Stimulated activated naive CD8-positive, alpha-beta T cell treated with anti-CD3 and anti-CD28 coated beads, Interleukin-15, amount 100 ng/mL, for 72 hours (primary cell): ENCODE measurements at regions not wholly inside any gene's neighbourhood (a gene's known extent, or its start where the extent isn't known, plus 50 kb on each side); places are given as distances from the start of the nearest gene placed in this dataset.
"Not testable (repeated sequence)": the region's sequence is repeated elsewhere in the genome, so short reads cannot be mapped to it uniquely, and the experiment has no call there.

Experiments used
- ATAC-seq: fragments of 150-1000 bp; cut with Tn5 transposase; 2 replicates; pipeline ENCODE4 v1.10.0; 2021; ENCODE audit warnings: mild to moderate bottlenecking, moderate library complexity
- DNase-seq, 2 donors: peaks; one replicate each; pipeline ENCODE4 v3.0.0; 2021 to 2022
- H3K27ac Mint-ChIP-seq, 2 donors: one replicate each; pipeline ENCODE4 v1.8.0; 2022; ENCODE audit warnings: mild to moderate bottlenecking in 2 of 2, mixed read lengths in 2 of 2, moderate library complexity in 2 of 2
- H3K27me3 Mint-ChIP-seq: one replicate; pipeline ENCODE4 v1.8.0; 2022; ENCODE audit warnings: mixed read lengths
- H3K4me1 Mint-ChIP-seq: one replicate; pipeline ENCODE4 v1.8.0; 2022; ENCODE audit warnings: mild to moderate bottlenecking, mixed read lengths
- H3K4me3 Mint-ChIP-seq, 2 donors: one replicate each; pipeline ENCODE4 v1.8.0; 2022; ENCODE audit warnings: mild to moderate bottlenecking in 2 of 2, mixed read lengths in 2 of 2, moderate library complexity in 1 of 2
- H3K9me3 Mint-ChIP-seq, 2 donors: one replicate each; pipeline ENCODE4 v1.8.0; 2022; ENCODE audit warnings: mixed read lengths in 2 of 2

DNA sequence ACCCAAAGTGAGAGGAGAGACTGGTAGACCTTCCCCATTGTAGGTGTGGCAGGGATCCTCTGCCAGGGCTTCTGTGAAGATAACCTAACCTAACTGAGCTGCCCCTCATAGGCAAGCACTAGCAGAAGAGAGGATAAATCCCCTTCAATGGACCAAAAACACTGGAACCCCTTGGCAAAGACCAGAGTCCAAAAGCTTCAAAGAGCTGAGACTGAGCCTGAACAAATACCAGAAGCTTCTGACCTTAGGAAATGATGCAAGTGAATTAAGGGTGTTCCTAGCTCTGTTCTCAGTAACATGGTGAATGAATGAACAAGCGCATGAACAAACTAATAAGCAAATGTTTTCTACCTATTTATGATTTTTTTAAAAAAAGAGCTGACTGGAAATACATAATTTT, 123.2 kb downstream of the RRAGC start:
- no peak overlapping the region for H3K27ac Mint-ChIP-seq
- no peaks in the 10 kb centered on the region for H3K9me3 Mint-ChIP-seq
- DNase-seq (no peak), ATAC-seq (no peak)
- H3K27me3 Mint-ChIP-seq, result peaks cover 41% of the 10 kb centered on the region
- H3K4me1 Mint-ChIP-seq, result no peaks in the 10 kb centered on the region
- no peak overlapping the region for H3K4me3 Mint-ChIP-seq

DNA sequence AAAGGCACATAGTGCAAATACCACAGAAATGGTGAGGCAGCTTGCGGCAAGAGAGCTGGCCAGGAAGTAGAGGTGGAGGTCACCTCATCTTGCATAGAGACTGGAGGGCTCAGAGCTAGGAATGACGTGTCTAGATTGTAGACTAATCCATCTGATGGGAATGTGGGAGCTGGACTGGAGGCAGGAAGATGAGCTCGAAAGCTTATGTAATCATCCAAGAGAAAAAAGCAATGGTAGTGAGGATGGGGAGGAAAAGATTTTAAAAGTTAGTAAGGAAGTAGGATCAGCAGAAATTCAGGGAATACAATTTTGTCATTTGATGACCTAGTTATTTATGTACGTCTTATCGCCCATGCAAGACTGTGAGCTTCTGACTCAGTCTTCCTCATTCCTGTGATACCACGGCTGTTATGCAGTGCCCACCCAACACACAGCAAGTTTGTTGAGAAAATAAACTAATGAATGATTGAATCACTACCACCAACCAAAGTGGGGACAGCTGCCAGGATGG, 123.9 kb downstream of the RRAGC start:
- ATAC-seq, result no peak
- no peak overlapping the region for H3K27ac Mint-ChIP-seq

DNA sequence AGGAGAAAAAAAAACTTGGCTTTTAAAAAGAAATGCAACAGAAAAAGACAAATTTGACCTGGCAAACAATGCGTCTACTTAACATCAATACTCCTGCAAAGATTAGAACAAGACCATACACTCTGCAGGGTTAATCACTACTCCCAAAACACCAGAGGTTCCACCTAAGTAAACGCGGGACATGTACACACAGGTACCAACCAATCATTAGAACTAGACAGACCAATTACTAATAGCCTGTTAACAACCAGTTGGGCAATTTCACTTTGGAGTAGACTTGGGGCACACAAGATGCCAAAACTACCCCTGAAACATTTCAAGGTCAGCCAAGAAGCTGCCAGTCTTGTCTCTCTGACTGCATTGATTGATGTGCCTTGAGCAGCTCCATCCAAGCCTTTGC, 125.8 kb downstream of the RRAGC start:
- no peaks in the 10 kb centered on the region for H3K9me3 Mint-ChIP-seq
- ATAC-seq (no peak), DNase-seq (no peak)
- no peak overlapping the region for H3K4me3 Mint-ChIP-seq
- no peak overlapping the region for H3K27ac Mint-ChIP-seq
- H3K4me1 Mint-ChIP-seq, result no peaks in the 10 kb centered on the region
- peaks cover 59% of the 10 kb centered on the region for H3K27me3 Mint-ChIP-seq

More for the DNA sequence above, 123.9 kb downstream of the RRAGC start:
- no peak overlapping the region for H3K4me3 Mint-ChIP-seq
- peaks cover 41% of the 10 kb centered on the region for H3K27me3 Mint-ChIP-seq
- H3K4me1 Mint-ChIP-seq, result no peaks in the 10 kb centered on the region
- H3K9me3 Mint-ChIP-seq, result no peaks in the 10 kb centered on the region
- no peak for DNase-seq

- Mint-ChIP-seq H3K27ac (no peak overlapping the region), H3K27me3 (peaks cover 89% of the 10 kb centered on the region)
- no peak for DNase-seq
Observed at GRCh38 chr1:38730511-38731397, 128.8 kb downstream of the RRAGC start.

GRCh38 chr1:38728585-38728908, 131.0 kb downstream of the RRAGC start:
- no peaks in the 10 kb centered on the region for H3K4me1 Mint-ChIP-seq
- ATAC-seq (no peak), DNase-seq (no peak)
- H3K27me3 Mint-ChIP-seq, result peaks cover 87% of the 10 kb centered on the region
- no peaks in the 10 kb centered on the region for H3K9me3 Mint-ChIP-seq
- H3K27ac Mint-ChIP-seq, result no peak overlapping the region
- H3K4me3 Mint-ChIP-seq, result no peak overlapping the region

More at GRCh38 chr1:38730511-38731397, 128.8 kb downstream of the RRAGC start:
- H3K9me3 Mint-ChIP-seq, result no peaks in the 10 kb centered on the region
- no peak overlapping the region for H3K4me3 Mint-ChIP-seq
- no peaks in the 10 kb centered on the region for H3K4me1 Mint-ChIP-seq
- ATAC-seq, result no peak

DNA sequence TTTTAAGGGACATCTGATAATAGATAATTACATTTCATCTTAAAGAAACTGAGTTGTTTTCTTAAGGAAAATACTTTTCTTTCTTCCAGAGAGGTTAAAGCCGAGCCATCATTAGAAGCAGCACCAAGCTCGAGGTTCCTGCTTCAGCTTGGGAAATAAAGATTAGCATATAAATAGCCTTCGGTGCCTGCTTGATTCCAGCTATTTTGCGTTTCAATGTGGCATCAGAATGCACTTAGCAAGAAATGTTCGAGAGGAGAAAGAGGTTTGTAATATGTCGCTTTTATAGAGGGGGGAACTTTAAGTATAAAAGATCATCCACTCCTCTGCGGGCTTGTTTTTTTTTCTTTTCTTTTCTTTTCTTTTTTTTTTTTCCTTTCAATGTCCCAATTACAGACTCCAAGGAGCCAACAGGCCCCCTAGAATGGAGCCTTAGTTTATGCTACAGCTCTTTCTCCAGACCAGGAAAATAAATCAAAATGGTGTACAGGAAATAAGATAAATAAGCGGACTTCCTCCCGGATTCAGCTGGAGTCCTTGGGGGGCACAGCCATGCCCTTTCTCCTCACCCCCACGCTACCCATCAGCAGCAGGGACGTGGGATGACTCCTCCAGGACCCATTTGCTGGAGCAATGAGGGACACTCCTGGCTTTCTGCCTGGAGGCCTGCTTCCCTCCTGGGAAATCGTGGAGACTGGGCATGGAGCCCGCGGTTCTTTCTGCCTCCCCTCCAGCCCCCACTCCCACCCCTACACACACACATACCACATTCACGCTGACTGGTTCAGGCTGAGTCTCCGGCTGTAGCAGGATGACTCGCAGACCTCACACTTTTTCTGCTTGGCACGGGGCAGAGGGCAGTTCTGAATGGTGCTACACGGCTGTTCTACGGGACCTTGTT, 131.6 kb downstream of the RRAGC start:
- Mint-ChIP-seq H3K4me3 (no peak overlapping the region), H3K4me1 (no peaks in the 10 kb centered on the region), H3K9me3 (no peaks in the 10 kb centered on the region), H3K27ac (no peak overlapping the region), H3K27me3 (peaks cover 87% of the 10 kb centered on the region)
- DNase-seq (no peak), ATAC-seq (no peak)

DNA sequence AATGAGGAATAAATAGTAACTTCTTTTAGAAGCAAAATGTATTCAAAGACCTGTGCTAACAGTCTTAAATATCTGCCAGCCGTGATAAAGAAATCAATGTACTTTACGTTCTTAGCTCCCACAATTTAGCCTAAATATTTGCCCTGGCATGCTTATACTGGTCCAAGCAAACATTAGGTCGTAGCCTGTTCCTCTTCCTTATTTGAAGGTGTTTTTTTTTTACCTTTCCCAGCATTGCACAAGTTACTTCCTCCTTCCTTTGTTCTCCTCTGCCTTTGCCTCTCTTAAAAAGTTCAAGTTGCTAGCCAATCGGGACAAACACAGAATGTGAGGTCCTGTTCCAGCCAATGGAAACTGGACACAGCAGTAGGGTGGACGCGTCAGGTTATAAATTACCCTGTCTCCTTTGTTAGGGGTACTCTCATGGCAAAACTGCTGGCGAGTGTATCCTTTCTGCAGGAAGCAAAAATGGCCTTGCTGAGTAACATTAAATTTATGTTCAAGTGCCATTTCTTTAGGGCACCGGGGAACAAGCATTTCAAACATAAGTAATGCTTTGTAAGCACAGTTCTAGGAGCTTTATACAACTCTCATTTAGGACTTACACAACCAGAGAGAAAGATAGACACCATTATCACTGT, 134.1 kb downstream of the RRAGC start:
- DNase-seq, H3K4me1 Mint-ChIP-seq, ATAC-seq, H3K4me3 Mint-ChIP-seq, H3K9me3 Mint-ChIP-seq, H3K27ac Mint-ChIP-seq: not testable (repeated sequence)
- peaks cover 83% of the 10 kb centered on the region for H3K27me3 Mint-ChIP-seq

- peaks cover 73% of the 10 kb centered on the region for H3K27me3 Mint-ChIP-seq
- no peaks in the 10 kb centered on the region for H3K4me1 Mint-ChIP-seq
- H3K9me3 Mint-ChIP-seq, result no peaks in the 10 kb centered on the region
- DNase-seq (no peak), ATAC-seq (no peak)
- no peak overlapping the region for H3K27ac Mint-ChIP-seq
- no peak overlapping the region for H3K4me3 Mint-ChIP-seq
Observed at GRCh38 chr1:38724160-38725131, 135.1 kb downstream of the RRAGC start.

GRCh38 chr1:38721816-38722215, 137.8 kb downstream of the RRAGC start:
- DNase-seq, result no peak
- peaks cover 47% of the 10 kb centered on the region for H3K27me3 Mint-ChIP-seq
- no peaks in the 10 kb centered on the region for H3K9me3 Mint-ChIP-seq
- no peak overlapping the region for H3K4me3 Mint-ChIP-seq
- ATAC-seq, result no peak
- no peaks in the 10 kb centered on the region for H3K4me1 Mint-ChIP-seq
- no peak overlapping the region for H3K27ac Mint-ChIP-seq

GRCh38 chr1:38719880-38720279, 139.7 kb downstream of the RRAGC start:
- ATAC-seq (no peak), DNase-seq (no peak)
- Mint-ChIP-seq H3K4me3 (no peak overlapping the region), H3K9me3 (no peaks in the 10 kb centered on the region), H3K27ac (no peak overlapping the region), H3K27me3 (peaks cover 30% of the 10 kb centered on the region), H3K4me1 (no peaks in the 10 kb centered on the region)

DNA sequence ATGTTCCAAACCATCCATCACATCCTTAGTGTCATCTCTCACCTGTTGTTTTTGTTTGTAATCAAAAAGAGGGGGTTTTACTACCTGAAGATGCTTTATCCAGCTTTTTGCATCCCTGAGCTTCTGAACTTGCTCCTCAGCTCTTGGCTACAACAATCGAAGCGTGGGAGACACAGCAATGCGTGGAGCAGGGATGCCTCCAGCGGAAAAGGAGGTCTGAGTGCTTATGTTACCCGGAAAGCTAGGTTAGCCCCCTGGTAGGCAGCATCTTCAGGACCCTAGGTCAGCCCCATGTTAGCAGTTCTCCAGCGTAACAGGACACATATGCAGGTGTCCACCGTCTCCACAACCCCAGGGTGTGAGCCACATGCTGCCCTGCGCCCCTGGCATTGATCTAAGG, 141.5 kb downstream of the RRAGC start:
- peaks cover 11% of the 10 kb centered on the region for H3K27me3 Mint-ChIP-seq
- DNase-seq (no peak), ATAC-seq (no peak)
- H3K9me3 Mint-ChIP-seq, result no peaks in the 10 kb centered on the region
- no peak overlapping the region for H3K4me3 Mint-ChIP-seq
- no peak overlapping the region for H3K27ac Mint-ChIP-seq
- no peaks in the 10 kb centered on the region for H3K4me1 Mint-ChIP-seq

DNA sequence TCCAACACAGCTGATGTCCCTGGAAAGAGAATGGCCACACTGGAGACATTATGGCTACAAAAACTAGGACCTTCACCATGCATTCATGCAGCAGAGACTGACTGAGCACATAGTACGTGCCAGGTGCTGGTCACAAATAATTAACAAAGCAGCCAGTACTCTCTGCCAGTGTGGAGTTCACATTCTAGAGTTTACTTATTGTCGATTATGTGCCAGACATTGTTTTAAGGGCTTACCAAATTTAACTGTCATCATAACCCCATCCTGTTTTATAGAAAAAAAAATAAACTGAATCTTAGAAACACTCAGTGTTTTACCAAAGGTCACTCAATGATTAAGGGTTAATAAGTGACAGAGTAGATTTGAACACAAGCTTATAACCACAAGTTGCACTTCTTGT, 143.3 kb downstream of the RRAGC start:
- no peak for ATAC-seq

DNA sequence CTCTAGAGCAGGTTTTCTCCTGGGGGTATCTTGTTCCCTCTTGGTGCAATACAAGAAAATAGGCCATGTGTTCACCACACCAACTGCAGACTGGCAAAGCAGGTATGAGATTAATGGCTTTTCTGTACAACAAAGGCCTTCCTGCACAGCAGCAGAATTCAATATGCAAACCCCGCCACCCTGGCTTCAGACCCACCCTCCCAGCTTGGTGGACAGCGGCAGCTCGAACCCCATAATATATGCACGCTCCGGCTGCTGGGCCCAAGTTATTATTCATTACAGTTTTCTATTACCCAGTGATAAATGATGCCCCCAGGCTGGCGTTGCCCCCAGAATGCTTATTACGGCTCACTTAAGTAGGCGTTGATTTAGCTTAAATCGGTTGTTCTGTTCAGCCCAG, 144.2 kb downstream of the RRAGC start:
- DNase-seq (no peak), ATAC-seq (no peak)
- H3K27me3 Mint-ChIP-seq, result peaks cover 3% of the 10 kb centered on the region
- no peaks in the 10 kb centered on the region for H3K4me1 Mint-ChIP-seq
- H3K27ac Mint-ChIP-seq, result no peak overlapping the region
- H3K4me3 Mint-ChIP-seq, result no peak overlapping the region
- no peaks in the 10 kb centered on the region for H3K9me3 Mint-ChIP-seq

More for the DNA sequence above, 143.3 kb downstream of the RRAGC start:
- Mint-ChIP-seq H3K4me3 (no peak overlapping the region), H3K4me1 (no peaks in the 10 kb centered on the region), H3K27me3 (no peaks in the 10 kb centered on the region), H3K27ac (no peak overlapping the region), H3K9me3 (no peaks in the 10 kb centered on the region)
- no peak for DNase-seq

DNA sequence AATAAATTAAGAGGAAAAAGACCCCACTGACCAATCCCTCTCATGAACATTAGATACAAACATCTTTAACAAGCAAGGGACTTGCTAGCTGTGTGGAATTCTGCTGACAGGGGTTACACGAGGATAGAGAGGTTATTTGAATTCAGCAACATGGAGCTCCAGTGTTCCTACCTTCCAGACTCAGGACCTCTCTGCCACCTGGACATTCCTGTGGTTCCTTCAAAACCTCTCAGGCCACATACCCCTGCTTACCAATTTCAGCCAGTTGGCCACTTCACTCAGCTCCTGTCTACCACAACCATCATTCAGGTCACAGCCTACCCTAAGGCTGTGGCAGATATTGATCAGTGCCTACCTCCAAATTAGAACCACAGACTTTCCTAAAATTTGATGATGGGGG, 147.5 kb downstream of the RRAGC start:
- ATAC-seq (no peak), DNase-seq (no peak)
- no peak overlapping the region for H3K27ac Mint-ChIP-seq
- H3K9me3 Mint-ChIP-seq, result no peaks in the 10 kb centered on the region
- no peaks in the 10 kb centered on the region for H3K4me1 Mint-ChIP-seq
- H3K27me3 Mint-ChIP-seq, result peaks cover 8% of the 10 kb centered on the region
- H3K4me3 Mint-ChIP-seq, result no peak overlapping the region
